Right lobe of liver (tissue), 6 donors: ENCODE measurements at regions not wholly inside any gene's neighbourhood (a gene's known extent, or its start where the extent isn't known, plus 50 kb on each side); places are given as distances from the start of the nearest gene placed in this dataset.

Source experiments
- ATAC-seq, 4 donors: fragments of 200-7000 bp; cut with Tn5 transposase; one replicate each; pipeline ENCODE4 v1.9.1; 2020; ENCODE audit warnings: mild to moderate bottlenecking in 4 of 4, moderate library complexity in 4 of 4
- DNase-seq, 3 donors: peaks; one replicate each; pipeline ENCODE4 v3.0.0-alpha.2; 2020
- H3K27ac ChIP-seq, 3 donors: fragments of 200-600 bp; one replicate each; pipeline ENCODE4 v1.8.0; 2022
- H3K27me3 ChIP-seq, 2 donors: fragments of 200-600 bp; one replicate each; pipeline ENCODE4 v1.8.0; 2022
- H3K36me3 ChIP-seq, 4 donors: fragments of 200-600 bp; sonication (generic) in 1 of 4; one replicate each; pipeline versions ENCODE4 v1.5.1 to v1.8.0; 2017 to 2022; ENCODE audit warnings: control low read depth in 1 of 4
- H3K4me1 ChIP-seq, 4 donors: fragments of 200-600 bp; sonication (generic) in 1 of 4; one replicate each; pipeline versions ENCODE4 v1.5.1 to v1.8.0; 2017 to 2022; ENCODE audit warnings: control low read depth in 1 of 4
- H3K4me3 ChIP-seq, 3 donors: fragments of 200-600 bp; one replicate each; pipeline ENCODE4 v1.8.0; 2022
- H3K9me3 ChIP-seq, 4 donors: fragments of 200-600 bp; sonication (generic) in 1 of 4; one replicate each; pipeline versions ENCODE4 v1.5.1 to v1.8.0; 2017 to 2022; ENCODE audit warnings: control low read depth in 1 of 4
- POLR2A ChIP-seq: fragments of 450-650 bp; IDR thresholded peaks from one replicate; pipeline ENCODE4 v1.6.1; 2017; ENCODE audit warnings: antibody characterized with exemption, mild to moderate bottlenecking
- WGBS: methylation state at CpG from one replicate; pipeline ENCODE4 v1.1.6; 2018; ENCODE audit warnings: low coverage, low lambda C conversion rate; ENCODE audit not compliant: insufficient coverage; ENCODE audit errors: missing lambda C conversion rate; 5-methylcytosine and 5-hydroxymethylcytosine counted together
- intact Hi-C, 2 donors: fragments of 100-400 bp; cut with DNase I; formaldehyde crosslinking; loops; one replicate each; pipeline versions ENCODE4 v1.11.2 to v1.14.1; 2022
- TF ChIP-seq, protein P1 (sequence below), 4 donors: fragments of 200-600 bp in 3 of 4; fragments of 450-650 bp in 1 of 4; IDR thresholded peaks; one replicate each; pipeline versions ENCODE4 v1.5.1 to v1.8.0; 2016 to 2022; ENCODE audit warnings: antibody characterized with exemption in 4 of 4, mild to moderate bottlenecking in 2 of 4
- donor health status: DM: no; HTN: yes; CAD: no.
- donor health status: DM: no; HTN: no; CAD: no.
- donor health status: DM: no; HTN: no; CAD: no.
- donor health status: DM: no; HTN: yes; CAD: no.
- donor health status: DM: no; HTN: yes; CAD: no.

DNA sequence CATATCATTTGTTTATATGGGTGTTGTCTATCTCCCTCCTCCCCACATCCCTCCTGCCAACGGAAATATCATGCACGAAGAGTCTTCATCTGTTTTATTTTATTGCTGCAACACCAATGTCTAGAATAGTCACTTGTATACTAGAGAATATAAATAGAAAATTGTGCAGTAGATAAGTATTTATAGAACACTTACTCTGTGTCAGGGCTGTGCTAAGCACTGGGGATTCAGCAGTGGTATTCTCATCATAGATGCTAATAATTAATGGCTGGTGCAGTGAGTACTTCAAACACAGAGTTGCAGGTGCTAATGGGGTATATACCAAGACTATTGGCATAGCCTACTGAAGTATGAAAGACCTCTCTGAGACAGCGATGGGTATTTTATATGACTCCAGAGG lies 353.5 kb upstream of the CDH6 start:
- 55% methylated on average over 3 of the region's 3 CpGs for WGBS
- no peaks in the 10 kb centered on the region for H3K9me3 ChIP-seq
- H3K36me3 ChIP-seq: no peaks in the 10 kb centered on the region
- H3K4me1 ChIP-seq: no peaks in the 10 kb centered on the region
- H3K27me3 ChIP-seq: no peaks in the 10 kb centered on the region
- no peak for ATAC-seq
- TF ChIP-seq, protein P1, sequence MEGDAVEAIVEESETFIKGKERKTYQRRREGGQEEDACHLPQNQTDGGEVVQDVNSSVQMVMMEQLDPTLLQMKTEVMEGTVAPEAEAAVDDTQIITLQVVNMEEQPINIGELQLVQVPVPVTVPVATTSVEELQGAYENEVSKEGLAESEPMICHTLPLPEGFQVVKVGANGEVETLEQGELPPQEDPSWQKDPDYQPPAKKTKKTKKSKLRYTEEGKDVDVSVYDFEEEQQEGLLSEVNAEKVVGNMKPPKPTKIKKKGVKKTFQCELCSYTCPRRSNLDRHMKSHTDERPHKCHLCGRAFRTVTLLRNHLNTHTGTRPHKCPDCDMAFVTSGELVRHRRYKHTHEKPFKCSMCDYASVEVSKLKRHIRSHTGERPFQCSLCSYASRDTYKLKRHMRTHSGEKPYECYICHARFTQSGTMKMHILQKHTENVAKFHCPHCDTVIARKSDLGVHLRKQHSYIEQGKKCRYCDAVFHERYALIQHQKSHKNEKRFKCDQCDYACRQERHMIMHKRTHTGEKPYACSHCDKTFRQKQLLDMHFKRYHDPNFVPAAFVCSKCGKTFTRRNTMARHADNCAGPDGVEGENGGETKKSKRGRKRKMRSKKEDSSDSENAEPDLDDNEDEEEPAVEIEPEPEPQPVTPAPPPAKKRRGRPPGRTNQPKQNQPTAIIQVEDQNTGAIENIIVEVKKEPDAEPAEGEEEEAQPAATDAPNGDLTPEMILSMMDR (IDR thresholded peaks at IDR 0.05): no peak
- TF ChIP-seq POLR2A: no peak
- no peak for DNase-seq
- H3K27ac ChIP-seq: no peak overlapping the region
- no peak overlapping the region for H3K4me3 ChIP-seq
- intact Hi-C loops: no loop called here

DNA sequence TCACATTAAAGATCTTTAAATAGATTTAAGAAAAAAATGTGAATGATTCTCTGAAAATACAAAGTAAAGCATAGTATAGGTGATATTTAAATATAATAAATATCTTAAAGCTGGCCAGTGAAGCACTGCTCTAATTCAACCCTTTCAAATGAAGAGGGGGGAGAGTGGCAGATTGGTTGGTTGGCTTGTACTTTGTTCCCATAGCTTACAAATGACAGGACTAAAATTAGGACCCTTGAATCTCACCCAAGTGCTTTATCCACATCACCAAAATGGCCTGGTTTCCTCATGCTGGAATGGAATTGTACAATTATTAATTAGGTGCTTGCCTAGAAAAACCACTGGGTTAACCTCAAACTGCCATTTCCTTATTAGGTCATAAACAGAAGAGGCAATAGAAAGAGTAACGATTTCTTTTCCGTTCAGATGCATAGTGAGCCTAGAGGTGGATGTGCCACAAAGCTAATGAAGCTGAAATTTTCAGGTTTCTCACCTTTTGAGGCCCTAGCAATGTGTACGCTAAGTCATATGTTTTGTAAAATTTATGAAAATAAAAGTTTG lies 354.5 kb upstream of the CDH6 start:
- Histone ChIP-seq H3K4me3 (no peak overlapping the region), H3K27me3 (no peaks in the 10 kb centered on the region), H3K36me3 (no peaks in the 10 kb centered on the region), H3K4me1 (no peaks in the 10 kb centered on the region), H3K27ac (no peak overlapping the region), H3K9me3 (no peaks in the 10 kb centered on the region)
- ATAC-seq (no peak), DNase-seq (no peak)
- 68% methylated on average over 3 of the region's 3 CpGs for WGBS
- intact Hi-C loops: no loop called here
- TF ChIP-seq, protein P1 (IDR thresholded peaks at IDR 0.05): no peak
- TF ChIP-seq POLR2A: no peak

DNA sequence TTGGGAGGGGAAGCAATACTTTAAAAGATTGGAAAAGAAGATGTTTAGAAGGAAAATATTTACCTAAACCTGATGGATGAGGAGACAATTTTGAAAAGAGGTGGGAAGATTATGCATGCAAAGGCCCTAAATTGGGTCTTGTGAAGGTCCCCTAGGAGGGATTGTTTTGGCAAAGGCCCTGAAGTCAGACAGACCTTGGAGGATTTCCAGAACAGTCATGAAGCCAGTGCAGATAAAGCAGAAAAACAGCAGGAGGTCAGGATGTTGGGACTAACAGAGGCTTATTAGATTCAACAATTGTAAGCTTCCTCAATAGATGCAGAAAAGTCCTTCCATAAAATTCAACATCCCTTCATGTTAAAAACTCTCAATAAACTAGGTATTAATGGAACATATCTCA lies 361.0 kb upstream of the CDH6 start:
- H3K4me3 ChIP-seq: no peak overlapping the region
- TF ChIP-seq, protein P1 (IDR thresholded peaks at IDR 0.05): no peak
- no peaks in the 10 kb centered on the region for H3K36me3 ChIP-seq
- intact Hi-C loops: no loop called here
- H3K4me1 ChIP-seq: no peaks in the 10 kb centered on the region
- no peak overlapping the region for H3K27ac ChIP-seq
- DNase-seq (no peak), ATAC-seq (no peak)
- H3K27me3 ChIP-seq: no peaks in the 10 kb centered on the region
- H3K9me3 ChIP-seq: no peaks in the 10 kb centered on the region

GRCh38 chr5:30831605-30832004 lies 361.9 kb upstream of the CDH6 start:
- H3K9me3 ChIP-seq: no peaks in the 10 kb centered on the region
- 25% methylated on average over 1 of the region's 1 CpG for WGBS
- ATAC-seq (no peak), DNase-seq (no peak)
- no peaks in the 10 kb centered on the region for H3K36me3 ChIP-seq
- no peak overlapping the region for H3K4me3 ChIP-seq
- TF ChIP-seq, protein P1 (IDR thresholded peaks at IDR 0.05): no peak
- no peak for TF ChIP-seq POLR2A
- H3K4me1 ChIP-seq: no peaks in the 10 kb centered on the region
- intact Hi-C loops: no loop called here
- no peaks in the 10 kb centered on the region for H3K27me3 ChIP-seq
- H3K27ac ChIP-seq: no peak overlapping the region

- no peak for DNase-seq
Observed at GRCh38 chr5:30831123-30831522, 362.4 kb upstream of the CDH6 start.

More at GRCh38 chr5:30831123-30831522, 362.4 kb upstream of the CDH6 start:
- TF ChIP-seq, protein P1 (IDR thresholded peaks at IDR 0.05): no peak
- no peak for TF ChIP-seq POLR2A
- intact Hi-C loops: no loop called here
- Histone ChIP-seq H3K4me1 (no peaks in the 10 kb centered on the region), H3K27ac (no peak overlapping the region), H3K4me3 (no peak overlapping the region), H3K36me3 (no peaks in the 10 kb centered on the region), H3K27me3 (no peaks in the 10 kb centered on the region), H3K9me3 (no peaks in the 10 kb centered on the region)
- 45% methylated on average over 3 of the region's 3 CpGs for WGBS
- ATAC-seq: no peak
